Liver (tissue), 8 donors: ENCODE measurements at regions not wholly inside any gene's neighbourhood (a gene's known extent, or its start where the extent isn't known, plus 50 kb on each side); places are given as distances from the start of the nearest gene placed in this dataset.

Source experiments
- DNase-seq: peaks from one replicate; pipeline ENCODE4 v3.0.0-alpha.2; 2017; ENCODE audit warnings: low spot score
- H3K27ac ChIP-seq, 2 donors: one replicate each; pipeline ENCODE4 v1.7.0; 2013; ENCODE audit warnings: inconsistent platforms in 2 of 2, low read length in 2 of 2, control low read depth in 1 of 2, low read depth in 1 of 2, mild to moderate bottlenecking in 1 of 2
- H3K27me3 ChIP-seq, 4 donors: one replicate each; pipeline versions ENCODE4 v1.6.1 to v1.7.0; 2013; ENCODE audit warnings: low read length in 3 of 4, inconsistent platforms in 1 of 4, mild to moderate bottlenecking in 1 of 4, moderate library complexity in 1 of 4; ENCODE audit not compliant: control insufficient read depth in 4 of 4, insufficient read depth in 4 of 4
- H3K36me3 ChIP-seq, 4 donors: one replicate each; pipeline versions ENCODE4 v1.6.1 to v1.7.0; 2013; ENCODE audit warnings: low read length in 3 of 4, mild to moderate bottlenecking in 3 of 4, low read depth in 1 of 4, moderate library complexity in 1 of 4; ENCODE audit not compliant: control insufficient read depth in 4 of 4, insufficient read depth in 3 of 4
- H3K4me1 ChIP-seq, 4 donors: one replicate each; pipeline versions ENCODE4 v1.6.1 to v1.7.0; 2013; ENCODE audit warnings: low read length in 3 of 4, mild to moderate bottlenecking in 3 of 4, moderate library complexity in 1 of 4; ENCODE audit not compliant: control insufficient read depth in 4 of 4, insufficient read depth in 4 of 4
- H3K4me3 ChIP-seq, 3 donors: one replicate each; pipeline versions ENCODE4 v1.6.1 to v1.7.0; 2013; ENCODE audit warnings: low read length in 3 of 3, control low read depth in 1 of 3, low read depth in 1 of 3, mild to moderate bottlenecking in 1 of 3
- H3K9ac ChIP-seq, 2 donors: one replicate each; pipeline ENCODE4 v1.7.0; 2013; ENCODE audit warnings: low read length in 2 of 2, mild to moderate bottlenecking in 2 of 2, moderate library complexity in 2 of 2, control low read depth in 1 of 2, low read depth in 1 of 2
- H3K9me3 ChIP-seq, 4 donors: one replicate each; pipeline versions ENCODE4 v1.6.1 to v1.7.0; 2013; ENCODE audit warnings: low read length in 3 of 4; ENCODE audit not compliant: control insufficient read depth in 4 of 4
- ATF3 ChIP-seq: IDR thresholded peaks from 2 replicates; pipeline ENCODE4 v1.6.1; 2016; ENCODE audit warnings: antibody characterized with exemption
- EGR1 ChIP-seq, 2 donors: IDR thresholded peaks; 2 replicates each; pipeline ENCODE4 v1.6.1; 2016 to 2018; ENCODE audit warnings: antibody characterized with exemption in 2 of 2, low read depth in 2 of 2
- FOXA1 ChIP-seq: IDR thresholded peaks from 2 replicates; pipeline ENCODE4 v1.6.1; 2016; ENCODE audit warnings: antibody characterized with exemption
- FOXA2 ChIP-seq: IDR thresholded peaks from 2 replicates; pipeline ENCODE4 v1.6.1; 2016; ENCODE audit warnings: antibody characterized with exemption
- GABPA ChIP-seq, 2 donors: IDR thresholded peaks in 1 of 2; conservative IDR thresholded peaks in 1 of 2; 2 replicates each; pipeline ENCODE4 v1.6.1; 2016; ENCODE audit warnings: antibody characterized with exemption in 2 of 2, mild to moderate bottlenecking in 1 of 2, moderate library complexity in 1 of 2
- HNF4A ChIP-seq, 2 donors: conservative IDR thresholded peaks; 2 replicates each; pipeline ENCODE4 v1.6.1; 2016; ENCODE audit warnings: antibody characterized with exemption in 2 of 2, mild to moderate bottlenecking in 2 of 2
- HNF4G ChIP-seq: IDR thresholded peaks from 2 replicates; pipeline ENCODE4 v1.6.1; 2016; ENCODE audit warnings: antibody characterized with exemption
- JUND ChIP-seq, 2 donors: IDR thresholded peaks; 2 replicates each; pipeline ENCODE4 v1.6.1; 2016; ENCODE audit warnings: antibody characterized with exemption in 2 of 2
- MAX ChIP-seq: IDR thresholded peaks from 2 replicates; pipeline ENCODE4 v1.6.1; 2016; ENCODE audit warnings: antibody characterized with exemption
- NR2F2 ChIP-seq: IDR thresholded peaks from 2 replicates; pipeline ENCODE4 v1.6.1; 2016; ENCODE audit warnings: antibody characterized with exemption
- RAD21 ChIP-seq, 2 donors: IDR thresholded peaks; 2 replicates each; pipeline ENCODE4 v1.6.1; 2016; ENCODE audit warnings: antibody characterized with exemption in 2 of 2, mild to moderate bottlenecking in 2 of 2
- RXRA ChIP-seq, 2 donors: IDR thresholded peaks; 2 replicates each; pipeline ENCODE4 v1.6.1; 2017 to 2018; ENCODE audit warnings: antibody characterized with exemption in 2 of 2, mild to moderate bottlenecking in 1 of 2
- SP1 ChIP-seq: IDR thresholded peaks from 2 replicates; pipeline ENCODE4 v1.6.1; 2018; ENCODE audit warnings: antibody characterized with exemption, mild to moderate bottlenecking
- TAF1 ChIP-seq: conservative IDR thresholded peaks from 2 replicates; pipeline ENCODE4 v1.6.1; 2016; ENCODE audit warnings: antibody characterized with exemption, mild to moderate bottlenecking
- YY1 ChIP-seq: IDR thresholded peaks from 2 replicates; pipeline ENCODE4 v1.6.1; 2016; ENCODE audit warnings: antibody characterized with exemption, mild to moderate bottlenecking
- WGBS: extraction: QIAGEN DNeasy Blood & Tissue Kit; methylation state at CpG from one replicate; pipeline ENCODE4 v1.1.7; 2013; 5-methylcytosine and 5-hydroxymethylcytosine counted together
- TF ChIP-seq, protein P1 (sequence below): IDR thresholded peaks from 2 replicates; pipeline ENCODE4 v1.6.1; 2016; ENCODE audit warnings: antibody characterized with exemption
- TF ChIP-seq, protein P2 (sequence below): fragments of 150-350 bp; IDR thresholded peaks from 2 replicates; pipeline ENCODE4 v1.5.1; 2017; ENCODE audit warnings: improper control_type of control experiment, low read depth, low read length; ENCODE audit not compliant: missing input control
- donor health status: healthy.
- donor health status: healthy.
- donor health status: healthy.
- donor health status: healthy.
- donor health status: healthy.

DNA sequence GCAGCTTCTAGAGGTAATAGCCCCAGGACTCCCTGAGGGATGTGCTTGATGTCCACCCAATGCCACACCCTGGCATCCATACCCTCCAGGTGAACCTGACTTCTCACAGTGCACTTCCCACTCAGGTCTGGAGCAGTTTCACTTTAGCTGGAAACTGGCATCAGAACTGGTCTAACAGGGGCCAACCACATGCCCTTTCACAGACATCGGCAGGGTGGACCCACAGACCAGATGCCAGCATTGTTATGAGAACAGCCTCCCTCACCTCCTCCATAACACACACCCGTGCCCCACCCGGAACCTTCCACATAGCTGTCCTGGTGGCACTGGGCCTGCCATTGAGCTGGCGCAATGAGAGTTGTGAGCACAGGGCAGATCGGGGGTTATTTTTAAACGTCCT lies 77.4 kb upstream of the GPR12 start:
- no peak overlapping the region for H3K4me3 ChIP-seq
- no peaks in the 10 kb centered on the region for H3K36me3 ChIP-seq
- no peak for DNase-seq
- no peaks in the 10 kb centered on the region for H3K4me1 ChIP-seq
- no peak overlapping the region for H3K9ac ChIP-seq
- WGBS: 74% methylated on average over 6 of the region's 6 CpGs
- no peak overlapping the region for H3K27ac ChIP-seq
- TF ChIP-seq YY1: no peak
- TF ChIP-seq FOXA1: no peak
- TF ChIP-seq RAD21 (IDR thresholded peaks at IDR 0.05): no peak
- no peak for TF ChIP-seq RXRA (IDR thresholded peaks at IDR 0.05)
- no peak for TF ChIP-seq FOXA2
- no peak for TF ChIP-seq GABPA (IDR thresholded peaks at IDR 0.05 in 1 of 2, conservative IDR thresholded peaks at IDR 0.05 in 1 of 2)
- TF ChIP-seq SP1: no peak
- H3K9me3 ChIP-seq: peaks cover 0 to 3% (median 0%) of the 10 kb centered on the region in 4 donors
- peaks cover 2 to 15% (median 4%) of the 10 kb centered on the region in 4 donors for H3K27me3 ChIP-seq

DNA sequence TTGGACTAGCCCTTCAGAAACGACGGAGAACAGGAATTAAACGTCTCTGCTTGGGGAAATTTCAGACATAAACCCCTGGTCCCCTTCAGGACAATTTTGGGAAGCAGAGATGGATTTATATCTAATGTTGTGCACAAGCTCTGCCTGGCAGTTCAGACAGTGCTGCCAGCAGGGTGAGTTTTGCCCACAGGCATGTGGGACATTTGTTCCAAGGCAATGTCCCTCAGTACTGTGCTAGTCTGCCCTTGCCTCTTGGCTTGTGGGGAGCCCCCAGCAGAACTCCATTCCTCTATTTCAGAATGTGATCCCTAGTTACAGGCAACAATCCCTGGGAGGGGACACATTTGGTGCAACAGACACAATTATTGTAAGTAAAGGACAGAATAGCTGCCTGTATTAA lies 76.5 kb upstream of the GPR12 start:
- no peak for TF ChIP-seq RAD21 (IDR thresholded peaks at IDR 0.05)
- DNase-seq: no peak
- Histone ChIP-seq H3K27me3 (peaks cover 2 to 13% (median 4%) of the 10 kb centered on the region in 4 donors), H3K27ac (no peak overlapping the region), H3K4me1 (no peaks in the 10 kb centered on the region), H3K9ac (no peak overlapping the region), H3K9me3 (peaks cover 0 to 3% (median 0%) of the 10 kb centered on the region in 4 donors), H3K36me3 (no peaks in the 10 kb centered on the region), H3K4me3 (no peak overlapping the region)
- WGBS: 80% methylated on average over 3 of the region's 3 CpGs

- H3K4me3 ChIP-seq: no peak overlapping the region
- no peak for DNase-seq
- no peaks in the 10 kb centered on the region for H3K36me3 ChIP-seq
- H3K9me3 ChIP-seq: peaks cover 0 to 3% (median 0%) of the 10 kb centered on the region in 4 donors
- H3K27ac ChIP-seq: no peak overlapping the region
- H3K4me1 ChIP-seq: no peaks in the 10 kb centered on the region
- no peak overlapping the region for H3K9ac ChIP-seq
- TF ChIP-seq HNF4A (conservative IDR thresholded peaks at IDR 0.05) (no peak), EGR1 (IDR thresholded peaks at IDR 0.05; ENCODE audit: low read depth in 2 of 2) (no peak), SP1 (no peak), NR2F2 (no peak), TAF1 (no peak), RXRA (IDR thresholded peaks at IDR 0.05) (no peak), GABPA (IDR thresholded peaks at IDR 0.05 in 1 of 2, conservative IDR thresholded peaks at IDR 0.05 in 1 of 2) (no peak), MAX (no peak), FOXA2 (no peak), HNF4G (no peak), FOXA1 (no peak), RAD21 (IDR thresholded peaks at IDR 0.05) (no peak), JUND (IDR thresholded peaks at IDR 0.05) (no peak), ATF3 (no peak)
- TF ChIP-seq, protein P1, sequence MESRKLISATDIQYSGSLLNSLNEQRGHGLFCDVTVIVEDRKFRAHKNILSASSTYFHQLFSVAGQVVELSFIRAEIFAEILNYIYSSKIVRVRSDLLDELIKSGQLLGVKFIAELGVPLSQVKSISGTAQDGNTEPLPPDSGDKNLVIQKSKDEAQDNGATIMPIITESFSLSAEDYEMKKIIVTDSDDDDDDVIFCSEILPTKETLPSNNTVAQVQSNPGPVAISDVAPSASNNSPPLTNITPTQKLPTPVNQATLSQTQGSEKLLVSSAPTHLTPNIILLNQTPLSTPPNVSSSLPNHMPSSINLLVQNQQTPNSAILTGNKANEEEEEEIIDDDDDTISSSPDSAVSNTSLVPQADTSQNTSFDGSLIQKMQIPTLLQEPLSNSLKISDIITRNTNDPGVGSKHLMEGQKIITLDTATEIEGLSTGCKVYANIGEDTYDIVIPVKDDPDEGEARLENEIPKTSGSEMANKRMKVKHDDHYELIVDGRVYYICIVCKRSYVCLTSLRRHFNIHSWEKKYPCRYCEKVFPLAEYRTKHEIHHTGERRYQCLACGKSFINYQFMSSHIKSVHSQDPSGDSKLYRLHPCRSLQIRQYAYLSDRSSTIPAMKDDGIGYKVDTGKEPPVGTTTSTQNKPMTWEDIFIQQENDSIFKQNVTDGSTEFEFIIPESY: no peak
- TF ChIP-seq, protein P2, sequence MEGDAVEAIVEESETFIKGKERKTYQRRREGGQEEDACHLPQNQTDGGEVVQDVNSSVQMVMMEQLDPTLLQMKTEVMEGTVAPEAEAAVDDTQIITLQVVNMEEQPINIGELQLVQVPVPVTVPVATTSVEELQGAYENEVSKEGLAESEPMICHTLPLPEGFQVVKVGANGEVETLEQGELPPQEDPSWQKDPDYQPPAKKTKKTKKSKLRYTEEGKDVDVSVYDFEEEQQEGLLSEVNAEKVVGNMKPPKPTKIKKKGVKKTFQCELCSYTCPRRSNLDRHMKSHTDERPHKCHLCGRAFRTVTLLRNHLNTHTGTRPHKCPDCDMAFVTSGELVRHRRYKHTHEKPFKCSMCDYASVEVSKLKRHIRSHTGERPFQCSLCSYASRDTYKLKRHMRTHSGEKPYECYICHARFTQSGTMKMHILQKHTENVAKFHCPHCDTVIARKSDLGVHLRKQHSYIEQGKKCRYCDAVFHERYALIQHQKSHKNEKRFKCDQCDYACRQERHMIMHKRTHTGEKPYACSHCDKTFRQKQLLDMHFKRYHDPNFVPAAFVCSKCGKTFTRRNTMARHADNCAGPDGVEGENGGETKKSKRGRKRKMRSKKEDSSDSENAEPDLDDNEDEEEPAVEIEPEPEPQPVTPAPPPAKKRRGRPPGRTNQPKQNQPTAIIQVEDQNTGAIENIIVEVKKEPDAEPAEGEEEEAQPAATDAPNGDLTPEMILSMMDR: no peak
- H3K27me3 ChIP-seq: peaks cover 1 to 10% (median 4%) of the 10 kb centered on the region in 4 donors
These were observed 76.0 kb upstream of the GPR12 start for GRCh38 chr13:26836626-26837025.
